ENCODE measurements at regions not wholly inside any gene's neighbourhood (a gene's known extent, or its start where the extent isn't known, plus 50 kb on each side); places are given as distances from the start of the nearest gene placed in this dataset.

DNA sequence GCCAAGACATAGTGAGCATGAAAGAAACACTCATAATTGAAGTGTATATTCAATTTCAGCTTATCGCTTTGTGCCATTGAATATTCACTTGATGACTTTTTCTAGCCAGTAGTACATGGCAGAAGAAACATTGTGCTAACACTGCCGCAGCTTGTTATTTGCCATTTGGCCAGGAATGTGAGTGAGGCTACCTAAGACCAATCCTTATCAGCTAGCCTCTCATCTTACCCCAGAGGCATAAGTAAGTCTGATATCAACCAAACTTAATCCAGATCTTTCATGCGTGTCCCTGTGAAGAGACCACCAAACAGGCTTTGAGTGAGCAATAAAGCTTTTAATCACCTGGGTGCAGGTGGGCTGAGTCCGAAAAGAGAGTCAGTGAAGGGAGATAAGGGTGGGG, 586.0 kb upstream of the MBL2 start:
- TF ChIP-seq GATA2 (IDR thresholded peaks at IDR 0.05; ENCODE audit: low read depth, low read length) (no peak), GATA3 (IDR thresholded peaks at IDR 0.05; ENCODE audit: low read depth, low read length) (no peak)
